GM12878 (cell line): ENCODE measurements at regions not wholly inside any gene's neighbourhood (a gene's known extent, or its start where the extent isn't known, plus 50 kb on each side); places are given as distances from the start of the nearest gene placed in this dataset.

Experiments used
- ATAC-seq: fragments of 200-7000 bp; cut with Tn5 transposase; 3 replicates; pipeline ENCODE4 v1.9.1; 2020; ENCODE audit warnings: mild to moderate bottlenecking, moderate library complexity
- BruUV-seq: library from RNA; stranded (reverse); fragments of 400-500 nt; replicated peaks from 2 replicates; lab custom pipeline; 2021; lab: Mats Ljungman, UMichigan
- CTCF ChIA-PET: fragments of 300-600 bp; sonication (Branson Sonifier 250); formaldehyde crosslinking; extraction: SDS; loops from one replicate; lab custom pipeline; 2021; ENCODE audit warnings: inconsistent platforms; lab: Yijun Ruan, JAX
- POLR2A ChIA-PET: fragments of 350-600 bp; formaldehyde crosslinking; extraction: SDS; loops from one replicate; lab custom pipeline; 2021; ENCODE audit warnings: inconsistent platforms; lab: Charles Lee
- RAD21 ChIA-PET: fragments of 300-600 bp; sonication (Branson Sonifier 250); formaldehyde crosslinking; loops from one replicate; lab custom pipeline; 2023; ENCODE audit warnings: antibody characterized with exemption; ENCODE audit not compliant: unreplicated experiment; lab: Charles Lee
- SMC1A ChIA-PET: fragments of 300-600 bp; sonication (Branson Sonifier 250); formaldehyde crosslinking; loops from one replicate; lab custom pipeline; 2023; ENCODE audit not compliant: unreplicated experiment, uncharacterized antibody; lab: Charles Lee
- DNase-seq: peaks from one replicate; pipeline ENCODE4 v3.0.0-alpha.2; 2011; ENCODE audit warnings: low read depth, low spot score
- FAIRE-seq: peaks from 3 replicates; lab custom pipeline; 2011; peaks lifted over from hg19 to GRCh38; lab: Jason Lieb, UNC
- H2AFZ ChIP-seq: 2 replicates; pipeline ENCODE4 v1.6.0; 2011; ENCODE audit warnings: low read depth, low read length, control low read depth; ENCODE audit not compliant: control insufficient read depth
- H3K27ac ChIP-seq: 2 replicates; pipeline ENCODE4 v1.5.1; 2011; ENCODE audit warnings: control low read depth; ENCODE audit not compliant: control insufficient read depth, insufficient read depth
- H3K27me3 ChIP-seq, 2 experiments: replicated peaks in 1 of 2; 2 replicates each; pipeline versions ENCODE4 v1.6.0 to v1.6.1; 2011; ENCODE audit warnings: low read length in 1 of 2; ENCODE audit not compliant: control insufficient read depth in 2 of 2, insufficient read depth in 2 of 2
- H3K36me3 ChIP-seq, 2 experiments: 2 replicates each; pipeline ENCODE4 v1.5.1; 2011; ENCODE audit warnings: low read length in 1 of 2; ENCODE audit not compliant: control insufficient read depth in 2 of 2, insufficient read depth in 2 of 2
- H3K4me1 ChIP-seq: 2 replicates; pipeline ENCODE4 v1.6.1; 2011; ENCODE audit warnings: mild to moderate bottlenecking, low read length, moderate library complexity, mixed read lengths; ENCODE audit not compliant: control insufficient read depth, insufficient read depth
- H3K4me2 ChIP-seq: 2 replicates; pipeline ENCODE4 v1.6.0; 2011; ENCODE audit warnings: control low read depth; ENCODE audit not compliant: control insufficient read depth, insufficient read depth
- H3K4me3 ChIP-seq: fragments of 200-600 bp; sonication (generic); 2 replicates; pipeline ENCODE4 v1.5.1; 2016
- H3K79me2 ChIP-seq: 2 replicates; pipeline ENCODE4 v1.6.0; 2011; ENCODE audit warnings: low read length; ENCODE audit not compliant: control insufficient read depth, insufficient read depth
- H3K9ac ChIP-seq: 2 replicates; pipeline ENCODE4 v1.8.0; 2011; ENCODE audit warnings: low read length, control low read depth, mixed read lengths; ENCODE audit not compliant: control insufficient read depth, insufficient read depth
- H3K9me3 ChIP-seq: replicated peaks from 3 replicates; pipeline ENCODE4 v1.5.1; 2011; ENCODE audit warnings: mild to moderate bottlenecking, low read length; ENCODE audit not compliant: control insufficient read depth, insufficient read depth
- H4K20me1 ChIP-seq: 2 replicates; pipeline ENCODE4 v1.6.0; 2011; ENCODE audit not compliant: control insufficient read depth, insufficient read depth
- KAT2A ChIP-seq: conservative IDR thresholded peaks from 2 replicates; pipeline ENCODE4 v1.6.1; 2011; ENCODE audit warnings: low read depth, low read length; ENCODE audit not compliant: control insufficient read depth
- NFYA ChIP-seq: IDR thresholded peaks from 2 replicates; pipeline ENCODE4 v1.6.1; 2011; ENCODE audit warnings: low read depth, mild to moderate bottlenecking, low read length, improper control_type of control experiment, borderline replicate concordance
- TAF1 ChIP-seq: IDR thresholded peaks from 2 replicates; pipeline ENCODE4 v1.6.1; 2011; ENCODE audit warnings: mild to moderate bottlenecking, low read depth, low read length, borderline replicate concordance
- ZSCAN29 ChIP-seq: fragments of 450-650 bp; IDR thresholded peaks from 2 replicates; pipeline ENCODE4 v1.6.1; 2017; ENCODE audit warnings: mild to moderate bottlenecking, moderate library complexity
- ZZZ3 ChIP-seq: IDR thresholded peaks from 2 replicates; pipeline ENCODE4 v1.6.1; 2011; ENCODE audit warnings: low read depth; ENCODE audit not compliant: control insufficient read depth, insufficient read length
- WGBS: methylation state at CpG from one replicate; pipeline ENCODE4 v1.1.6; 2016; ENCODE audit warnings: low lambda C conversion rate; ENCODE audit not compliant: insufficient replicate concordance, insufficient coverage; ENCODE audit errors: missing lambda C conversion rate; 5-methylcytosine and 5-hydroxymethylcytosine counted together
- in situ Hi-C: fragments of 300-500 bp; cut with MboI; formaldehyde crosslinking; loops from 9 replicates; pipeline ENCODE4 v1.14.3; 2018; ENCODE audit warnings: mixed read lengths
- intact Hi-C: fragments of 100-400 bp; cut with micrococcal nuclease; formaldehyde crosslinking; loops from one replicate; pipeline ENCODE4 v1.14.2; 2022; ENCODE audit not compliant: unreplicated experiment
- TF ChIP-seq, protein P1 (sequence below): fragments of 450-650 bp; formaldehyde crosslinking; IDR thresholded peaks from 2 replicates; pipeline ENCODE4 v1.4.0; 2022; ENCODE audit warnings: mild to moderate bottlenecking, moderate library complexity

DNA sequence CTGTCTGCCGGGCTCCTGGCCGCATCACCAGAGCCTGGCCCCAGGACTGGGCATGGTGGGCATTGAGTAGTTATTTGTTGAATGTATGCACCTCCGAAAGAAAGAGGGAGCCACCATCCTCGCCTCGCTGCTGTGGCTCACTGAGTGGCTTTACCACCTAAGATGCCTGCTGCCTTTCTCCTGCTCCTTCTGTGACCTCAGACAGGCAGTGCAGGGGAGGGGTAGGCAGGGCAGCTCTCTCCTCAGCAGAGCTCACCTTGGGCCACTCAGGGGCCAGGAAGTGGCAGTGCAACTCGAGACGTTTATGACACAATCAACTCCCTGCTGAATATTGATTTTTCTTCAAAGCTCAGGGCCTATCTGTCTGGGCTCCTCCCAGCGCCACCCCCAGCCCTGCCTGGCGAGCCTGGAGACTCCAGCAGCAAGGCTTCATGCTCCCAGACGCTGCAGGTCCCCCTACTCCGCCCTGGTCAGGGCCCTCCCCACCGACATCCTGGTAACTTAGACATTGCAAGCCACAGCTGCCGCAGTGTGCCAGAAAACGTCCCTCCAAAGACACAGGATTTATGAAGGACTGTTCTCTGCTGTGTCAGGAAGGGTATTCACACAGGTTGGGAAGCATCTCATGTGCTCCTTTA is 84.3 kb upstream of the DIO3 start:
- H3K4me2 ChIP-seq = no peak overlapping the region
- H4K20me1 ChIP-seq = no peaks in the 10 kb centered on the region
- SMC1A ChIA-PET = no interaction called here
- no peaks in the 10 kb centered on the region; the same call in 2 of the 3 replicates for H3K9me3 ChIP-seq
- in situ Hi-C loops = no loop called here
- intact Hi-C loops = no loop called here
- WGBS = 33% methylated on average over 14 of the region's 14 CpGs
- H3K4me1 ChIP-seq = no peaks in the 10 kb centered on the region
- H3K27me3 ChIP-seq = no peaks in the 10 kb centered on the region
- no peaks in the 10 kb centered on the region for H3K36me3 ChIP-seq
- no peaks in the 10 kb centered on the region for H3K79me2 ChIP-seq
- H2AFZ ChIP-seq = no peak overlapping the region
- no TSS peak for BruUV-seq
- no peak for FAIRE-seq
- H3K9ac ChIP-seq = no peak overlapping the region
- CTCF ChIA-PET = no interaction called here
- RAD21 ChIA-PET = no interaction called here
- H3K27ac ChIP-seq = no peak overlapping the region
- POLR2A ChIA-PET = no interaction called here
- no peak for DNase-seq
- TF ChIP-seq NFYA (no peak), KAT2A (no peak), TAF1 (no peak), ZZZ3 (no peak), ZSCAN29 (no peak)
- TF ChIP-seq, protein P1, sequence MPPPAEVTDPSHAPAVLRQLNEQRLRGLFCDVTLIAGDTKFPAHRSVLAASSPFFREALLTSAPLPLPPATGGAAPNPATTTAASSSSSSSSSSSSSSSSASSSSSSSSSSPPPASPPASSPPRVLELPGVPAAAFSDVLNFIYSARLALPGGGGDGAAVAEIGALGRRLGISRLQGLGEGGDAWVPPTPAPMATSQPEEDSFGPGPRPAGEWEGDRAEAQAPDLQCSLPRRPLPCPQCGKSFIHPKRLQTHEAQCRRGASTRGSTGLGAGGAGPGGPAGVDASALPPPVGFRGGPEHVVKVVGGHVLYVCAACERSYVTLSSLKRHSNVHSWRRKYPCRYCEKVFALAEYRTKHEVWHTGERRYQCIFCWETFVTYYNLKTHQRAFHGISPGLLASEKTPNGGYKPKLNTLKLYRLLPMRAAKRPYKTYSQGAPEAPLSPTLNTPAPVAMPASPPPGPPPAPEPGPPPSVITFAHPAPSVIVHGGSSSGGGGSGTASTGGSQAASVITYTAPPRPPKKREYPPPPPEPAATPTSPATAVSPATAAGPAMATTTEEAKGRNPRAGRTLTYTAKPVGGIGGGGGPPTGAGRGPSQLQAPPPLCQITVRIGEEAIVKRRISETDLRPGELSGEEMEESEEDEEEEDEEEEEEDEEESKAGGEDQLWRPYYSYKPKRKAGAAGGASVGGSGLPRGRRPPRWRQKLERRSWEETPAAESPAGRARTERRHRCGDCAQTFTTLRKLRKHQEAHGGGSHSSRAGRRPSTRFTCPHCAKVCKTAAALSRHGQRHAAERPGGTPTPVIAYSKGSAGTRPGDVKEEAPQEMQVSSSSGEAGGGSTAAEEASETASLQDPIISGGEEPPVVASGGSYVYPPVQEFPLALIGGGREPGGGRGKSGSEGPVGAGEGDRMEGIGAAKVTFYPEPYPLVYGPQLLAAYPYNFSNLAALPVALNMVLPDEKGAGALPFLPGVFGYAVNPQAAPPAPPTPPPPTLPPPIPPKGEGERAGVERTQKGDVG (CRISPR knock-in tag) = no peak
- no peak for ATAC-seq
- no peak overlapping the region for H3K4me3 ChIP-seq
